ENCODE measurements at regions not wholly inside any gene's neighbourhood (a gene's known extent, or its start where the extent isn't known, plus 50 kb on each side); places are given as distances from the start of the nearest gene placed in this dataset.

DNA sequence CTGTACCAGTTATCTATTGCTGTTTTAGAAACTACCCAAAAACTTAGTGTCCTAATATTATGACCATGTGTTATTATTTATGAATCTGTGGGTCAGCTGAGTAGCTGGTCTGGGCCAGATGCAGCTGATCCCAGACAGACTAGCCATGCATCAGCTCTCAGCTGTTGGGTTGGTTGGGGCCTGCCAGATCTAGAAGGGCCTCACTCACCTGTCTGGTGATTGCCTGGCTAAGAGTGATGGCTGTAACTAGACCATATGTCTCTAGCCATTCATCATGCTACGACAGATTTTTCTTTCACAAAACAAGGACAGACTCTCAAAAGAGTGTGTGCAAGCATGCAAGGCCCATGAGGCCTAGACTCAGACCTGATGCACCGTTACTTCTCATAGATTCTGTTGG, 403.2 kb downstream of the SAMD5 start:
- H3K4me3 Mint-ChIP-seq = no peak overlapping the region
- H3K4me1 Mint-ChIP-seq = no peaks in the 10 kb centered on the region
- H3K36me3 ChIP-seq (ENCODE audit: insufficient read depth, low read length) = no peaks in the 10 kb centered on the region
- H3K27ac ChIP-seq (ENCODE audit: low read depth, low read length) = no peak overlapping the region
- no peaks in the 10 kb centered on the region for H3K4me1 ChIP-seq (ENCODE audit: insufficient read depth, low read length)
- DNase-seq = no peak
- H3K27me3 Mint-ChIP-seq = no peaks in the 10 kb centered on the region
- CTCF ChIA-PET = no interaction called here
- no peaks in the 10 kb centered on the region for H3K27me3 ChIP-seq (ENCODE audit: insufficient read depth, low read length, poor library complexity, severe bottlenecking)
- H3K9me3 Mint-ChIP-seq = peaks cover 0 to 5% (median 2%) of the 10 kb centered on the region in 5 donors
- no peak overlapping the region for H3K27ac Mint-ChIP-seq
- H3K9me3 ChIP-seq (ENCODE audit: low read length) = no peaks in the 10 kb centered on the region
- H3K4me3 ChIP-seq (ENCODE audit: low read length) = no peak overlapping the region
- H3K36me3 Mint-ChIP-seq = no peaks in the 10 kb centered on the region
- POLR2A ChIA-PET = no interaction called here

DNA sequence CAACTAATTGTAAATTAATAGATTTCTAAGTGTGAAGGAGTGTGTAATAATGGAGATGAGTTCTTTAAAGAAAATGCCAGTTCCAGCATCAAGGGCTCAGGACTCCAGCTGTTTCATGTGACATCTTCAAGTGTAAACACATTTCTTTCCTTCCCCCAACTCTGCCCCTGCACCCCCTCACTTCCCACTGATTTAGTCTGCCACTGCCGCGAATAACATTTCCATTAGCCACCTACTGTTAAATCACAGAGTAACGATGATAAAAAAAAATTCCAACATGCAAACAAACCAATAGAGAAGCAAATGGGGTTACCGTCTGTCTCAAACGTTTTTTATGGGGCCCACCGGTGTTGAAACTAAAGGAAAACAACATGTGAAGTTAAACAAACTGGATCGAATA, 414.3 kb downstream of the SAMD5 start:
- no peaks in the 10 kb centered on the region for H3K4me1 ChIP-seq (ENCODE audit: insufficient read depth, low read length)
- H3K27ac Mint-ChIP-seq = no peak overlapping the region
- H3K36me3 ChIP-seq (ENCODE audit: insufficient read depth, low read length) = no peaks in the 10 kb centered on the region
- H3K27ac ChIP-seq (ENCODE audit: low read depth, low read length) = no peak overlapping the region
- H3K27me3 Mint-ChIP-seq = no peaks in the 10 kb centered on the region
- no peaks in the 10 kb centered on the region for H3K27me3 ChIP-seq (ENCODE audit: insufficient read depth, low read length, poor library complexity, severe bottlenecking)
- no peaks in the 10 kb centered on the region for H3K9me3 ChIP-seq (ENCODE audit: low read length)
- H3K36me3 Mint-ChIP-seq = peaks cover 0 to 2% (median 0%) of the 10 kb centered on the region in 3 donors
- no peak overlapping the region for H3K4me3 ChIP-seq (ENCODE audit: low read length)
- POLR2A ChIA-PET = no interaction called here
- DNase-seq = no peak
- H3K9me3 Mint-ChIP-seq = peaks cover 7 to 34% (median 17%) of the 10 kb centered on the region in 5 donors
- no peaks in the 10 kb centered on the region for H3K4me1 Mint-ChIP-seq
- CTCF ChIA-PET = no interaction called here
- H3K4me3 Mint-ChIP-seq = no peak overlapping the region

DNA sequence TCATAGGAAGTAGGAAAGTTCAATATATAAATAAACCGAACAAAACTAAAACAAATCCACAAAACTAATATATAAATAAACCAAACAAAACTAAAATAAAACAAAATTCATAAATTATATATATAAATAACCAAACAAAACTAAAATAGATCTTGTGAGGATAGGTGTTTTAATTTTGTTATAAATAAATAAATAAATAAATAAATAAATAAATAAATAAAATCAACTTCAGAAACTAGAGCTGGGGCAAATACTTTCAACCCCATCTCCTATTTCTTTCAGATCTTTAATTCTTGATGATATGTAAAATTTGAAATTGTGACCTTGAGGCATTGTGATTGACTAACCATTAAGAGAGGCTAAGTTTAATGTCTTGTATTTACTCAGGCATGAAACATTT, 416.1 kb downstream of the SAMD5 start:
- DNase-seq = no peak
- no peak overlapping the region for H3K4me3 ChIP-seq (ENCODE audit: low read length)
- Mint-ChIP-seq H3K27me3 (peaks cover 0 to 2% of the 10 kb centered on the region in 2 donors), H3K4me1 (no peaks in the 10 kb centered on the region), H3K4me3 (no peak overlapping the region), H3K36me3 (peaks cover 0 to 2% (median 0%) of the 10 kb centered on the region in 3 donors), H3K27ac (no peak overlapping the region), H3K9me3 (peaks cover 9 to 33% (median 20%) of the 10 kb centered on the region in 5 donors)
- no peaks in the 10 kb centered on the region for H3K27me3 ChIP-seq (ENCODE audit: insufficient read depth, low read length, poor library complexity, severe bottlenecking)
- ChIA-PET CTCF (no interaction called here), POLR2A (interaction anchor here (0.6 kb wide), 1 partner anchor 95 kb away, joined by 3 read pairs; no protein-coding TSS in a partner anchor)
- H3K36me3 ChIP-seq (ENCODE audit: insufficient read depth, low read length) = no peaks in the 10 kb centered on the region
- no peak overlapping the region for H3K27ac ChIP-seq (ENCODE audit: low read depth, low read length)
- no peaks in the 10 kb centered on the region for H3K4me1 ChIP-seq (ENCODE audit: insufficient read depth, low read length)
- H3K9me3 ChIP-seq (ENCODE audit: low read length) = no peaks in the 10 kb centered on the region

DNA sequence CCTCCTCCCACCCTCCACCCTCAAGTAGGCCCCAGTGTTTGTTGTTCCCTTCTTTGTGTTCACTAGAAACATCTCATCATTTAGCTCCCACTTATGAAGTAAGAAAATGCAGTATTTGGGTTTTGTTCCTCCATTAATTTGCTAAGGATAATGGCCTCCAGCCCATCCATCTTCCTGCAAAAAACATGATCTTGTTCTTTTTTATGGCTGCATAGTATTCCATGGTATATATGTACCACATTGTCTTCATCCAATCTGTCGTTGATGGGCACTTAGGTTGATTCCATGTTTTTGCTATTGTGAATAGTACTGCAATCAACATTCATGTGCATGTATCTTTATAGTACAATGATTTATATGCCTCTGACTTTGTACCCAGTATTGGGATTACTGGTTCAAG, 416.8 kb upstream of the SASH1 start:
- CTCF ChIA-PET = no interaction called here
- no peaks in the 10 kb centered on the region for H3K36me3 ChIP-seq (ENCODE audit: insufficient read depth, low read length)
- H3K9me3 Mint-ChIP-seq = peaks cover 11 to 34% (median 20%) of the 10 kb centered on the region in 5 donors
- H3K4me3 Mint-ChIP-seq = no peak overlapping the region
- peaks cover 0 to 2% of the 10 kb centered on the region in 2 donors for H3K27me3 Mint-ChIP-seq
- no peak for DNase-seq
- H3K4me1 ChIP-seq (ENCODE audit: insufficient read depth, low read length) = no peaks in the 10 kb centered on the region
- POLR2A ChIA-PET = no interaction called here
- H3K4me1 Mint-ChIP-seq = no peaks in the 10 kb centered on the region
- no peak overlapping the region for H3K27ac ChIP-seq (ENCODE audit: low read depth, low read length)
- no peaks in the 10 kb centered on the region for H3K27me3 ChIP-seq (ENCODE audit: insufficient read depth, low read length, poor library complexity, severe bottlenecking)
- H3K27ac Mint-ChIP-seq = no peak overlapping the region
- peaks cover 0 to 1% (median 0%) of the 10 kb centered on the region in 3 donors for H3K36me3 Mint-ChIP-seq
- H3K9me3 ChIP-seq (ENCODE audit: low read length) = no peaks in the 10 kb centered on the region
- H3K4me3 ChIP-seq (ENCODE audit: low read length) = no peak overlapping the region

DNA sequence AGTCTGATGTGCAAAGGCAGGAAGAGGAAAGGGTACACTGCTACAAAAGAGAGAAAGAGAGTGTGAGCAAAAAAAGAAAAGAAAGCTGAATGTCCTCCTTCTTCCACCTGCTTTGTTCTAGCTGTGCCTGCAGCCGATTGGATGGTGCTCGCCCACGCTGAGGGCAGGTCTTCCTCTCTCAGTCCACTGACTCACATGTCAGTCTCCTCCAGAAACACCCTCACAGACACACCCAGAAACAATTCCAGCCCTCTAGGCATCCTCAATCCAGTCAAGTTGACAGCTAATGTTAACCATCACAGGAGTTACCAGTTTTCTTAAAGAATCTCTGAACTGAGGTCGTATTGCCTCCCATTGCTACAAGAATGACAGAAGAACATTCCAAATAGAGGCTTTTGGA, 411.9 kb upstream of the SASH1 start:
- Histone ChIP-seq H3K36me3 (ENCODE audit: insufficient read depth, low read length) (no peaks in the 10 kb centered on the region), H3K9me3 (ENCODE audit: low read length) (no peaks in the 10 kb centered on the region), H3K27me3 (ENCODE audit: insufficient read depth, low read length, poor library complexity, severe bottlenecking) (no peaks in the 10 kb centered on the region), H3K27ac (ENCODE audit: low read depth, low read length) (no peak overlapping the region), H3K4me1 (ENCODE audit: insufficient read depth, low read length) (no peaks in the 10 kb centered on the region), H3K4me3 (ENCODE audit: low read length) (no peak overlapping the region)
- H3K4me3 Mint-ChIP-seq = no peak overlapping the region
- H3K36me3 Mint-ChIP-seq = peaks cover 0 to 1% (median 0%) of the 10 kb centered on the region in 3 donors
- ChIA-PET CTCF (no interaction called here), POLR2A (no interaction called here)
- no peak for DNase-seq
- H3K9me3 Mint-ChIP-seq = peaks cover 10 to 23% (median 15%) of the 10 kb centered on the region in 5 donors
- H3K27ac Mint-ChIP-seq = no peak overlapping the region
- H3K27me3 Mint-ChIP-seq = peaks cover 0 to 3% of the 10 kb centered on the region in 2 donors
- no peaks in the 10 kb centered on the region for H3K4me1 Mint-ChIP-seq

DNA sequence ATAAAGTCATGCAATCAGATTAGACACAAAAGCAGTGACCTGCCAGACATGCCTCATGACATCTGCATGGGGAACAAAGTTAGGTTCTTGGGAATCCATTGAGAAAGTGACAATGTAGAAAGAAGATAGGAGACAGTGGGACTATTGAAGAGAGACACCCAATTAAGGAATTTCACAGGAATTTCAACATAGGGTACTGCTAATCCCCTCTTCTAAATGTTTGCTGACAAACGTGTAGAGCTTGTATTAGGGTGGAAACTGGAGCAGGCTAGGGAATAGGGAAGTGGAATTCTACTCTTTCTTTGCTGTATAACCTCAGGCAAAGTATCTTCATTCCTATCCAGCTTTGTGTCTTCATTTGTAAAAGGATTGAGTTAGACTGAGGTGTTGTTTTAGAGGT, 409.4 kb upstream of the SASH1 start:
- H3K27me3 Mint-ChIP-seq = peaks cover 0 to 3% of the 10 kb centered on the region in 2 donors
- H3K9me3 Mint-ChIP-seq = peaks cover 6 to 11% (median 9%) of the 10 kb centered on the region in 5 donors
- H3K36me3 Mint-ChIP-seq = peaks cover 0 to 1% (median 0%) of the 10 kb centered on the region in 3 donors
- no peak overlapping the region for H3K27ac Mint-ChIP-seq
- H3K4me3 ChIP-seq (ENCODE audit: low read length) = no peak overlapping the region
- no peak for DNase-seq
- H3K4me1 Mint-ChIP-seq = no peaks in the 10 kb centered on the region
- H3K27ac ChIP-seq (ENCODE audit: low read depth, low read length) = no peak overlapping the region
- no peaks in the 10 kb centered on the region for H3K36me3 ChIP-seq (ENCODE audit: insufficient read depth, low read length)
- H3K27me3 ChIP-seq (ENCODE audit: insufficient read depth, low read length, poor library complexity, severe bottlenecking) = no peaks in the 10 kb centered on the region
- no peak overlapping the region for H3K4me3 Mint-ChIP-seq
- H3K4me1 ChIP-seq (ENCODE audit: insufficient read depth, low read length) = no peaks in the 10 kb centered on the region
- POLR2A ChIA-PET = no interaction called here
- CTCF ChIA-PET = no interaction called here
- H3K9me3 ChIP-seq (ENCODE audit: low read length) = no peaks in the 10 kb centered on the region

DNA sequence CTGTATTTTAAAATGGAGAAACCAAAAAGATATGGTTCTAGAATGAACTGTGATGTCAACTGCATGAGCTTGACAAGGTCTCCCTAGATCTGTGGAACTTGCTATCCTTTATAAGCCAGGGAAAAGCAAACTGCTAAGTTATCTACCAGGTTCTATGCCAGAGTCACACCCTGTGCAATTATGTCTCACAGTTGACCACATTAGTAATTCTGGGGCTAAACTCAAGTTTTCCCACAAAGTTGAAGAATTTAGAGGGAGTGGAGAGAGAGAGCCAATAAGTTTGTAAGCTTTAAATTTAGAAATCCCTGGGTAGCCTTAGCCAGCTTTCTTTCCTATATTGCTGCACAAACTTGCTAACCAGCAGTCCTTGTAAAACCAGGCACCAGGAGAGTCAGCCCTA, 407.0 kb upstream of the SASH1 start:
- no peaks in the 10 kb centered on the region for H3K36me3 Mint-ChIP-seq
- POLR2A ChIA-PET = interaction anchor here (0.5 kb wide), 1 partner anchor 58 kb away, joined by 3 read pairs; no protein-coding TSS in a partner anchor

DNA sequence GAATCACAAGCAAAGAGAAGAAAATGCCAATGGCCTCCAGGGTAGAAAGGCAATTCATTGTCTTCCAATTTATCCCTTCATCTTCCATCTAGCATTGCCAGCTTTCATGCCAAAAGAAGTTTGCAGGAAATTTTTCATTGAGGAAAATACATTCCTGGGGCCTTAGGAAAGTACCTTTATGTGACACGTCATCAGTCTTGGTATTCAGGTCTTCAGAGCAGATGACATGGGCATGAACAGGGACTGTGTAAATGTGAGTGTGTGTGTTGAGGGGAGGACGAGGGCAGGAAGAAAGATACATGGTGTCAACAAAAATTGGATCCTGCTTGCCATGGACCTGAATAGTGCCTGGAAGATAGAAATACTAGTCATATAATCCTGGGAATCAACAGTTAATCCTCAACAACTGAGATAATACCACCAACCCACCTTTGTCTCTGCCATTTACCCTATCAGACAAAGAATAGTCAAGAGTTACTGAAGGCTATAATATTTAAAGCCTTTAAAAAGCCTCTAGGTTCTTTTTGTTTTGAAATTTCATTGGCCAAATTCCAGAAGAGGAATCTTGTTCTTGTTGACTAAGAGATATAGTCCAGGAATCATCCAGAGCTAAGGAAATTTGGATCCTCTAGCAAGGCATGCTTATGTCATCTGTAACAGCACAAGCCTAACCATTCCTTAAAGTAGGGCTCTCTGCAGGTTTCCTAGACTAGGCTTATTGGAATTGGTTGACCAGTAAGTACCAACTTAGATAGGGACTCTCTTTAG, 405.8 kb upstream of the SASH1 start:
- no peak overlapping the region for H3K4me3 ChIP-seq (ENCODE audit: low read length)
- no peaks in the 10 kb centered on the region for H3K9me3 ChIP-seq (ENCODE audit: low read length)
- no peaks in the 10 kb centered on the region for H3K36me3 Mint-ChIP-seq
- no peak for DNase-seq
- ChIA-PET POLR2A (no interaction called here), CTCF (no interaction called here)
- peaks cover 2 to 4% (median 2%) of the 10 kb centered on the region in 5 donors for H3K9me3 Mint-ChIP-seq
- H3K4me1 ChIP-seq (ENCODE audit: insufficient read depth, low read length) = no peaks in the 10 kb centered on the region
- no peak overlapping the region for H3K4me3 Mint-ChIP-seq
- no peak overlapping the region for H3K27ac Mint-ChIP-seq
- H3K27me3 ChIP-seq (ENCODE audit: insufficient read depth, low read length, poor library complexity, severe bottlenecking) = no peaks in the 10 kb centered on the region
- no peaks in the 10 kb centered on the region for H3K36me3 ChIP-seq (ENCODE audit: insufficient read depth, low read length)
- H3K27me3 Mint-ChIP-seq = peaks cover 0 to 2% of the 10 kb centered on the region in 2 donors
- H3K4me1 Mint-ChIP-seq = no peaks in the 10 kb centered on the region
- no peak overlapping the region for H3K27ac ChIP-seq (ENCODE audit: low read depth, low read length)

More for the DNA sequence above, 407.0 kb upstream of the SASH1 start:
- Mint-ChIP-seq H3K4me3 (no peak overlapping the region), H3K4me1 (no peaks in the 10 kb centered on the region), H3K27me3 (peaks cover 0 to 2% of the 10 kb centered on the region in 2 donors), H3K27ac (no peak overlapping the region), H3K9me3 (peaks cover 2 to 6% (median 4%) of the 10 kb centered on the region in 5 donors)
- no peak for DNase-seq
- Histone ChIP-seq H3K27ac (ENCODE audit: low read depth, low read length) (no peak overlapping the region), H3K4me3 (ENCODE audit: low read length) (no peak overlapping the region), H3K9me3 (ENCODE audit: low read length) (no peaks in the 10 kb centered on the region), H3K4me1 (ENCODE audit: insufficient read depth, low read length) (no peaks in the 10 kb centered on the region), H3K27me3 (ENCODE audit: insufficient read depth, low read length, poor library complexity, severe bottlenecking) (no peaks in the 10 kb centered on the region), H3K36me3 (ENCODE audit: insufficient read depth, low read length) (no peaks in the 10 kb centered on the region)
- CTCF ChIA-PET = no interaction called here

All from CD8-positive, alpha-beta memory T cell (primary cell).